Mononuclear cell (primary cell): ENCODE measurements at regions not wholly inside any gene's neighbourhood (a gene's known extent, or its start where the extent isn't known, plus 50 kb on each side); places are given as distances from the start of the nearest gene placed in this dataset.
"Not testable (repeated sequence)": the region's sequence is repeated elsewhere in the genome, so short reads cannot be mapped to it uniquely, and the experiment has no call there.

ENCODE experiments used
- H3K27me3 ChIP-seq: 2 replicates; pipeline ENCODE4 v1.6.0; 2011; ENCODE audit warnings: low read length, control low read depth; ENCODE audit not compliant: insufficient read depth
- H3K4me1 ChIP-seq: 2 replicates; pipeline ENCODE4 v1.5.1; 2011; ENCODE audit warnings: mild to moderate bottlenecking, low read length, control low read depth; ENCODE audit not compliant: insufficient read depth
- H3K4me3 ChIP-seq: 2 replicates; pipeline ENCODE4 v1.5.1; 2011; ENCODE audit warnings: mild to moderate bottlenecking, low read length, moderate library complexity
- H3K9me3 ChIP-seq: 2 replicates; pipeline ENCODE4 v1.5.1; 2011; ENCODE audit warnings: low read depth, mild to moderate bottlenecking, control low read depth, low read length

DNA sequence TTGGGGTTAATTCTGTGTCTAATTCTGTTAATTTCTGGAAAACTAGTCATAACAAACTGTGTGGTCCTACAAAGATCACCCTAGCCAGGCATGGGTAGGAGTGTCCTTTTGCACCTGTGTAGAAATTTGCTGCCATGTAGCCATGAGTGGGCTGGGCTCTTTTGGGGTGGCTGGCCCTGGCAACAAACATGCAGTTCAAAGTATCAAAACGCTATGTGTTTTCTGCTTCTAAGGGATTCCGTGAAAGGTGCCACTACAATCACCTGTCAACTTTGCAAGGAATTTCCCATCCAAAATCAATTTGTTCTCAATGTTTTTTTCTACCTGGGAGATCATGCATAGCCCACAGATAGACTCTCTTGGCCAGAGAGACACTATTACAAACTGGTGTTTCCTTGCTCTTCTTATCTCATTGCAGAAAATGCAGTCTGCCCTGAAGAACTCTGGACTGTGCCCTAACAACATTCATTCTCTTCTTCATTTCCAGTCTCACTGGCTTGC lies 537.7 kb upstream of the ID2 start:
- Histone ChIP-seq H3K9me3 (no peaks in the 10 kb centered on the region), H3K4me1 (peaks cover 10% of the 10 kb centered on the region), H3K27me3 (no peaks in the 10 kb centered on the region), H3K4me3 (no peak overlapping the region)

DNA sequence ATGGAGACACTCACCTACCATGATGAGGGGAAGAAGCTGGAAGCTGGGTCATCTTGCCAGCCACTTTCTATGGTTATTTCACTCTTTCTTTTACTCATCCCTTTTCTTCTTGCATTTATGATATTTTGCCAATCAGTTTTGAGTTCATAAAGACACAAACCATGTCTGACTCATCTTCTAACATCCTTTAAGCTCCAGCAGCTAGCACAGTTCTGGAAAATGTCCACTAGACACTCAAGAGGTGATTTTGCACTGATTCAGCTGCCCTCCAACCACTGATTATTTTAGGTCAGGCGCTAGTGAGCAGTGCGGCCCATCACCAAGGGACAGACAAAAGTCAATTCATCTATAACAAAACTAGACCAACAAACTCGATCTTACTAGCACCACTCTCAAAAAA lies 537.1 kb upstream of the ID2 start:
- no peaks in the 10 kb centered on the region for H3K9me3 ChIP-seq
- peaks cover 4% of the 10 kb centered on the region for H3K4me1 ChIP-seq
- H3K27me3 ChIP-seq, result no peaks in the 10 kb centered on the region
- no peak overlapping the region for H3K4me3 ChIP-seq

DNA sequence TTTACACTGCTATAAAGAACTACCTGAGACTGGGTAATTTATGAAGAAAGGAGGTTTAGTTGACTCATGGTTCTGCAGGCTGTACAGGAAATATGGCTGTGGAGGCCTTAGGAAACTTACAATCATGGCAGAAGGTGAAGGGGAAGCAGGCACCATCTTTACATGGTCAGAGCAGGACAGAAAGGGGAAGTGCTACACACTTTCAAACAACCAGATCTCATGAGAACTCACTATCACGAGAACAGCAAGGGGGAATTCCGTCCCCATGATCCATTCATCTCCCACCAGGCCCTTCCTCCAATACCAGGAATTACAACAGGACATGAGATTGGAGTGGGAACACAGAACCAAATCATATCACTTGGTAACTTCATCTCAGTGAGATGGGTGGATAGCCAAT lies 536.5 kb upstream of the ID2 start:
- not testable (repeated sequence) for H3K4me3 ChIP-seq, H3K4me1 ChIP-seq, H3K9me3 ChIP-seq, H3K27me3 ChIP-seq

DNA sequence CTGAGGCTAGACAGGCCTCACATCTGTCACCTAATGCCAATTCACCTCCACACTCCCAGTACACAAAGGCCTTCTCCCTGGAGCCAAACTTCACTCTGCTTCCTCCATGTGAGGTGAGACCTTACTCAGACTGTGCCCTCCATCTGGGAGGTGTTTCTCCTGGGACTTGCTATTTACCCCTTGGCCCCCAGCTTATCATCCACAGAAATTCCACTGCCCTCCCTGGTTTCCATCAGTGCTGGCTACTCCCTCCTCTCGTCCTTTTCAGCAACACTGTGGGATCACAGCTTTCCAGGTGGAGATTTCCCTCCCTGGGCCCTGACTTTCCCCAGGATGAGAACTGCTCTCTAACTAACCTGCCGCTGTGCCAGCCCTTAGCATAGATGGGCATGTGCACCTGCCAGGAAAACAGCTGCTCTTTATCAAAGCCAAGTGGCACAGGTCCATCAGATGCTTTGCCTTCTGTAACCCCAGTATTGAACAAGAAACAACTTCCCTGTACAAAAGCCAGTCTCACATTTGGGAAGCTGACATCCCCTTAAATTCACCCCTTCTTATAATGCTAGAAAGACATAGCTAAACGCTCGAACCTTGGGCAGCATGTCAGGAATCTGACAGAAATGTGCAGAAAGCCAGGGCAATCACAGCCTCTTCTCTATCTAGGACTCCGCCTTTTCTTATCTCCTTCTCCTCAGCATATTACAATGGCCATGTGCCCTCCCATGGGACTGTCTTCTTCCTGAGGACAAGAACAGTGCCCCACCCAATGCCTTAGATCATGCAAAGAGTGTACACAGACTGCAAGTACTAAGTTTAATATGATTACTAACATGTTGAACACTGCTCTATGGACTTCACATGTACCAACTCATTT lies 535.5 kb upstream of the ID2 start:
- Histone ChIP-seq H3K27me3 (no peaks in the 10 kb centered on the region), H3K9me3 (no peaks in the 10 kb centered on the region), H3K4me1 (no peaks in the 10 kb centered on the region), H3K4me3 (no peak overlapping the region)

GRCh38 chr2:8148260-8149006 lies 533.4 kb upstream of the ID2 start:
- Histone ChIP-seq H3K4me1 (peaks cover 9% of the 10 kb centered on the region), H3K27me3 (no peaks in the 10 kb centered on the region), H3K4me3 (no peak overlapping the region), H3K9me3 (no peaks in the 10 kb centered on the region)

DNA sequence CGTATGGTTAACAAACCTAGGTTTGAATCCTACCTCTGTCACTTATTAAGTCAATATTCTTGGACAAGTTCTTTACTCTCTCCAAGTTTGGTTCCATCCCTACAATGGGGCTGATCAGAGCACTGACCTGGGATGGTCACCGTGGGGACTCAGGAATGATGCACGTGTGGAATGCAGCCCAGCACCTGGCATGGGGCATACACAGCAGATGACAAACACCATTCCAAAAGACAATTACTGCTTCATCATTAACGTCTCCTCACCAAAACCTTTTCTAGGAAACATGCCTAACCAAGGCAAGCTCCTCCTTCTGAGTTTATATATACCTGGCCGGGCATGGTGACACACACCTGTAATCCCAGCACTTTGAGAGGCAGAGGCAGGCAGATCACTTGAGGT lies 532.9 kb upstream of the ID2 start:
- Histone ChIP-seq H3K9me3 (no peaks in the 10 kb centered on the region), H3K4me3 (no peak overlapping the region), H3K27me3 (no peaks in the 10 kb centered on the region), H3K4me1 (peaks cover 9% of the 10 kb centered on the region)

- Histone ChIP-seq H3K27me3 (no peaks in the 10 kb centered on the region), H3K4me3 (no peak overlapping the region), H3K9me3 (no peaks in the 10 kb centered on the region), H3K4me1 (peaks cover 9% of the 10 kb centered on the region)
Measured at GRCh38 chr2:8149985-8150539, 531.8 kb upstream of the ID2 start.

- H3K27me3 ChIP-seq, result no peaks in the 10 kb centered on the region
- H3K4me3 ChIP-seq, result no peak overlapping the region
Measured at GRCh38 chr2:8151888-8152287, 530.0 kb upstream of the ID2 start.

DNA sequence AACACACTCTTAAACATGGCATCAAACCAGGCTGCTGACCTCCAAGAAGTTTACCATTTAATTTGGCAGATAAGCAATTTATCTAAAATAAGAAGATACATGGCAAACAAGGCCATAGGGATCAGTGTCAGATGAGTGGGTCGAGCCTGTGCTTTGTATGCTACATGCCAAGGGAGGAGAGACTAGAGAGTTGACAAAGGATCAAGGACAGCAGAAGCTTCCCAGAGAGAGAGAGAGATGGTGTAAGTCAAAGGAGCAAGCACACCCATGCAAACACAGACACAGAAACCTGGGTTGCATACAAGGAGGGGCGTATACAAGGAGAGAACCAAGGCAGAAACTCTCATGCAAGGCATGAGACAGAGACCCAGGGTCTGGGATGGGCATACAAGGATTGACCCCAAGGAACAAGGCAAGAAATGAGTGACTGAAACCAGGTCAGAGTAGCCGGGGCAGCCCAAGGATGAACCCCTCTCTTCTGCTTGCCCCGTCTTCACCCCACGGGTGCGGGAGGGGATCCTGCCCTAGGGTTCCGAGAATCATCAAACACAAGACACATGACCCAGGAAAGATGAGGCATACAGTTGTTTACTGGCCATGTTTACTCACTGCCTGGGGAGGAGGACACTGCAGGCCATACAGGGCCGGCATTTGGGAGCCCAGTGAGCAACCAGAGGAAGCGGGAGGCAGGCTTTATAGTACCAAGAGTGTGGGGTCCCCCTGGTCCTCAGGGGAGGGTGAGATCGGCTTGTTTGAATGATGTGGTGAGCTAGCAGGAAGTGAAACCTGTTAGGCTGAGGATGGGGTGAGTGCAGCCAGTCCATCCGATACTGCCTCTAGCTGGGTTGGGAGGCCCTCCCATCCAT lies 529.2 kb upstream of the ID2 start:
- no peak overlapping the region for H3K4me3 ChIP-seq

More at GRCh38 chr2:8151888-8152287, 530.0 kb upstream of the ID2 start:
- H3K9me3 ChIP-seq, result no peaks in the 10 kb centered on the region
- H3K4me1 ChIP-seq, result peaks cover 9% of the 10 kb centered on the region

DNA sequence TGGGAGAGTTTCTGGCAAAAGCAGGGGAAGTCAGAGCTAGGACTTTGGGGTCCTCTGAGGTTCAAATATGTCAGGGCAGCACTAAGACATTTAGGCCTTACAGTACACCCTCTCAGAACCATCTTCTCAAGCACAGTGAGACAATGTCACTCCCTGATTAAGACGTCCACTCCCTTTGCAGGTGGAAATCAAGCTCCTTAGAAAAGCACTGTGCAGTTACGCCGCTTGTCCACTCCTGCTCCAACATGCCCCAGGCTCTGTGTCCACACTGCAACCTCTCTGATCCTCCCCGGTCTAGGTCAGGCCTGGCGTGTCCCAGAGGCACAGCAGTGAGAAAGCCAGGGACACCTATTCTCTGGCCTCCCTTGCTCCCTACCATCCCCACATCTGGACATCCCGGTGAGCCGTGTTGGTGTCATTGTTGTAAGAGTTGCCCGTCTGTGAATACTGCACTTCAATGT lies 528.6 kb upstream of the ID2 start:
- Histone ChIP-seq H3K4me3 (no peak overlapping the region), H3K4me1 (peaks cover 9% of the 10 kb centered on the region), H3K9me3 (no peaks in the 10 kb centered on the region), H3K27me3 (no peaks in the 10 kb centered on the region)

More for the DNA sequence above, 529.2 kb upstream of the ID2 start:
- Histone ChIP-seq H3K4me1 (peaks cover 9% of the 10 kb centered on the region), H3K27me3 (no peaks in the 10 kb centered on the region), H3K9me3 (no peaks in the 10 kb centered on the region)

DNA sequence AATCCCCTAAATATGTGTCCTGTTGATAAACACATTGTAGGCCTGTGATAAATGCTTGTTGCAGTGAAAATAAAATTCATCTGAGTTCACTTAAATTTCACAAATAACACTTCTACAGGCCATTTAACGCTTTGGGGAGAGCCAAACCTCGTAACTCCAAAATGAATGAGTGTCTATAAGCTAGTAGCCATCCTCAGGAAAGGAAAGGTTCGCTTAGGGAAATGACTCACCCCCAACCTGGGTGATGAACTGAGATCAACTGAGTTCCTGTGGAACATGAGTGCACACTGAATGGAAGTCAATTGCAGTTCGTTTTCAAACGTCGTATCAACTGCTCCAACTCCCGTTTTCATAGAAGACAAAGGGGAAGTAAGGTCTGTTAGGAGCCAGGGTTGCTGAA lies 527.6 kb upstream of the ID2 start:
- Histone ChIP-seq H3K9me3 (no peaks in the 10 kb centered on the region), H3K4me1 (peaks cover 9% of the 10 kb centered on the region), H3K4me3 (no peak overlapping the region), H3K27me3 (no peaks in the 10 kb centered on the region)

- Histone ChIP-seq H3K4me1 (peaks cover 9% of the 10 kb centered on the region), H3K27me3 (no peaks in the 10 kb centered on the region), H3K4me3 (no peak overlapping the region), H3K9me3 (no peaks in the 10 kb centered on the region)
Measured at GRCh38 chr2:8154936-8155335, 526.9 kb upstream of the ID2 start.

- H3K9me3 ChIP-seq, result no peaks in the 10 kb centered on the region
- no peak overlapping the region for H3K4me3 ChIP-seq
- no peaks in the 10 kb centered on the region for H3K27me3 ChIP-seq
- H3K4me1 ChIP-seq, result peaks cover 16% of the 10 kb centered on the region
Measured at GRCh38 chr2:8157621-8158430, 524.0 kb upstream of the ID2 start.

GRCh38 chr2:8158711-8159110 lies 523.1 kb upstream of the ID2 start:
- Histone ChIP-seq H3K9me3 (no peaks in the 10 kb centered on the region), H3K27me3 (no peaks in the 10 kb centered on the region), H3K4me1 (peaks cover 12% of the 10 kb centered on the region), H3K4me3 (no peak overlapping the region)
